Large intestine (tissue), 3 donors: ENCODE measurements at regions not wholly inside any gene's neighbourhood (a gene's known extent, or its start where the extent isn't known, plus 50 kb on each side); places are given as distances from the start of the nearest gene placed in this dataset.

Source experiments
- DNase-seq, 2 donors: peaks; one replicate each; pipeline versions ENCODE4 v3.0.0 to v3.0.0-alpha.2; 2013
- H3K27ac ChIP-seq: one replicate; pipeline ENCODE4 v1.5.1; 2013; ENCODE audit warnings: low read length
- H3K27me3 ChIP-seq: 2 replicates; pipeline ENCODE4 v1.6.1; 2013; ENCODE audit warnings: low read length; ENCODE audit not compliant: control insufficient read depth, insufficient read depth
- H3K36me3 ChIP-seq: 2 replicates; pipeline ENCODE4 v1.6.1; 2013; ENCODE audit warnings: low read length; ENCODE audit not compliant: control insufficient read depth, insufficient read depth
- H3K4me1 ChIP-seq: one replicate; pipeline ENCODE4 v1.6.1; 2013; ENCODE audit warnings: low read length; ENCODE audit not compliant: control insufficient read depth, insufficient read depth
- H3K4me3 ChIP-seq: one replicate; pipeline ENCODE4 v1.5.1; 2013; ENCODE audit warnings: low read length
- H3K9me3 ChIP-seq: one replicate; pipeline ENCODE4 v1.6.1; 2013; ENCODE audit warnings: mild to moderate bottlenecking, low read depth, low read length, moderate library complexity; ENCODE audit not compliant: control insufficient read depth
- WGBS: methylation state at CpG from one replicate; pipeline ENCODE4 v1.1.5; 2013; ENCODE audit warnings: low lambda C conversion rate; ENCODE audit not compliant: insufficient coverage; 5-methylcytosine and 5-hydroxymethylcytosine counted together

DNA sequence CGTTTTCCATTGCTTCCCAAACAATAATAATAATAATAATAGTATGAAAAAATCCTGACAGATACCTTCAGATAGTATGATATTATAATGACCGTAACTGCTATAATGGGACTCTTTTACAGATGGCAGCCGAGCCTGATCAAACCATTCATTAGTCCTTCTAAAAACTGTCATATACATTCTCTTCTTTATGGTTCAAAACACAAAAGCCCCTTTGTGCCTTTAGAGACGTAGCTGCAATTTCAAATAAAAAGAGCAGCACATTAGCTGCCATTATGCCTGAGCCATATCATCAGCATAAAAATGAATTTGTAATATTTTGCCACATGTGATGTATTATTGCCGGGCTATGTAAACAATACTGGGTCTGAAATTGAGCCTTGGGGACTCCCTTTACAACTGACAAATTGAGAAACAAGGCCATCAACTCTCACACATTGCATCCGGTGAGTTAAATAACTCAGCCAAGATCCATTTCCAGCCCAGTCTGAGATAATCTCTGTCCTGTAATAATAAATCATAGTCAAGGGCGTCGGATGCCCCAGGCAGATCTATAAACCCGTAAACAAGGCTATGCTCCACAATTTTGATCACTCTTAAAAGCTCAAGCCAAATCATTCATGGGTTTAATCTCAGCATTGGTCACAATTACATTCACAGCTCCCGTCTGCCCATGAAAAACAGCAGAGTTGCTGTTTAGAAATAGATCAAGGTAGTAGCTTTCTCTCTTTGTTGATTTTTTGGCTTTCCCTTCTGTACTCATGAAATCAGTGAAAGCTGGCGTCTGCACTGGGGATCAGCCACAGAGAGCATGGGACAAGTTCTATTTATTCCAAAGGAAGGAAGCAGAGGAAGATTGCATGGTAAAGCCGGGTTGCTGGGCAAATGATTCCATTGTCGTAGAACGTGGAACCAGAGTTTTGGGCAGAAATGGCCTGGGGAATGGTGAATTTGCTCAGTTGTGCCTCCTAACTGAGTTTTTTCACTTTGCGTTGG lies 150.1 kb upstream of the BMPER start:
- H3K36me3 ChIP-seq, result no peaks in the 10 kb centered on the region
- H3K27ac ChIP-seq, result no peak overlapping the region
- no peaks in the 10 kb centered on the region for H3K27me3 ChIP-seq
- peak in 1 of 2 donors; percentile 17 for DNase-seq
- peaks cover 4% of the 10 kb centered on the region for H3K4me1 ChIP-seq
- no peak overlapping the region for H3K4me3 ChIP-seq
- H3K9me3 ChIP-seq, result no peaks in the 10 kb centered on the region
- WGBS, result 30% methylated on average over 2 of the region's 15 CpGs

DNA sequence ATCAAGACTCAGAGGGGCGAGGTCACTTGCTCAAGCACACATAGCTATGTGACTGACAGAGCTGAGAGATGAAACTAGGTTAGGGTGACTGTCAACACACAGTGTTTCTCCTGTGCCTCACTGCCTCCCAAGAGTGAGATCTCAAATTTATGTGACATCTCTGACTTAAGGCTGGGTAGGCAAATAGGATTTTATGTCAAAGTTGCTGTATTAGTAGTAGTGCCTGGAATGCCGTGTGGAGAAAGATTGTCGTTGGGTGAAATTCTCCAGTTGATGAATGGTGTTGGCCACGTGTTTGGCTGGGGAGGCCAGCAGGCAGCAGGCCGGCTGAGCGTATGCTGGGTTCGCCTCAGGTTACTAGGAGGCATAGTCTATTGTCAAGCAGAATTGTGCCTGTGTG lies 148.3 kb upstream of the BMPER start:
- 100% methylated on average over 1 of the region's 7 CpGs for WGBS

DNA sequence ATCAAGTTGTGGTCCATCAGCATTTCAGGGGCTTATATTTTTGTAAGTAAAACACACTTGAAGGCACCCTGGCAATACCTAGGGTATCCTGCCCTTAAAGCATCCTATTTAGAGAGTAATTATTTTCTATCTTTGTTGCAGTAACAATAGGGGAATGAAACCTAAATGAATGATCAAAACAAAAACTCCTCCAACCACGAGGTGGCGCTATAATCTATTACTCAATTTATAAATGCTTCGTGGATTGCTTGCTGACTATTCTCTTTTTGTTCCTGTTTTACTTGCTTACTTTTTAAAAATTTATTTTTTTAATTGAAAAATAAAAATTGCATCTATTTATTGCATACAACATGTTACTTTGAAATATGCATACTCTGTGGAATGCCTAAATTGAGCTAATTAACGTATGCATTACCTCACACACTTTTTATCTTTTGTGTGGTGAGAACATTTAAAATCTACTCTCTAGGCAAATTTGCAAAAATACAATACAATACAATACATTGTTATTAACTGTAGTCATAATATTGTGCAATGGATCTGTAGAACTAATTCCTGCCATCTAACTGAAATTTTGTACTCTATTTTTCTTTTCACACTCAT lies 147.7 kb upstream of the BMPER start:
- Histone ChIP-seq H3K27me3 (no peaks in the 10 kb centered on the region), H3K36me3 (no peaks in the 10 kb centered on the region), H3K4me3 (no peak overlapping the region), H3K27ac (no peak overlapping the region), H3K9me3 (no peaks in the 10 kb centered on the region), H3K4me1 (no peaks in the 10 kb centered on the region)
- 10% methylated on average over 3 of the region's 4 CpGs for WGBS
- no peak for DNase-seq

More for the DNA sequence above, 148.3 kb upstream of the BMPER start:
- Histone ChIP-seq H3K4me3 (no peak overlapping the region), H3K27ac (no peak overlapping the region), H3K4me1 (no peaks in the 10 kb centered on the region), H3K36me3 (no peaks in the 10 kb centered on the region), H3K9me3 (no peaks in the 10 kb centered on the region), H3K27me3 (no peaks in the 10 kb centered on the region)
- DNase-seq, result no peak

GRCh38 chr7:33760146-33760545 lies 145.2 kb upstream of the BMPER start:
- DNase-seq, result no peak
- Histone ChIP-seq H3K9me3 (no peaks in the 10 kb centered on the region), H3K36me3 (no peaks in the 10 kb centered on the region), H3K27ac (no peak overlapping the region), H3K27me3 (no peaks in the 10 kb centered on the region), H3K4me3 (no peak overlapping the region), H3K4me1 (peaks cover 2% of the 10 kb centered on the region)
- no CpG with 5 or more reads among the region's 3 CpGs for WGBS

- no peaks in the 10 kb centered on the region for H3K27me3 ChIP-seq
- H3K27ac ChIP-seq, result no peak overlapping the region
- H3K4me1 ChIP-seq, result peaks cover 5% of the 10 kb centered on the region
- no peak for DNase-seq
- WGBS, result 17% methylated on average over 1 of the region's 3 CpGs
- no peaks in the 10 kb centered on the region for H3K36me3 ChIP-seq
- no peaks in the 10 kb centered on the region for H3K9me3 ChIP-seq
- H3K4me3 ChIP-seq, result no peak overlapping the region
Observed at GRCh38 chr7:33760834-33761233, 144.5 kb upstream of the BMPER start.

DNA sequence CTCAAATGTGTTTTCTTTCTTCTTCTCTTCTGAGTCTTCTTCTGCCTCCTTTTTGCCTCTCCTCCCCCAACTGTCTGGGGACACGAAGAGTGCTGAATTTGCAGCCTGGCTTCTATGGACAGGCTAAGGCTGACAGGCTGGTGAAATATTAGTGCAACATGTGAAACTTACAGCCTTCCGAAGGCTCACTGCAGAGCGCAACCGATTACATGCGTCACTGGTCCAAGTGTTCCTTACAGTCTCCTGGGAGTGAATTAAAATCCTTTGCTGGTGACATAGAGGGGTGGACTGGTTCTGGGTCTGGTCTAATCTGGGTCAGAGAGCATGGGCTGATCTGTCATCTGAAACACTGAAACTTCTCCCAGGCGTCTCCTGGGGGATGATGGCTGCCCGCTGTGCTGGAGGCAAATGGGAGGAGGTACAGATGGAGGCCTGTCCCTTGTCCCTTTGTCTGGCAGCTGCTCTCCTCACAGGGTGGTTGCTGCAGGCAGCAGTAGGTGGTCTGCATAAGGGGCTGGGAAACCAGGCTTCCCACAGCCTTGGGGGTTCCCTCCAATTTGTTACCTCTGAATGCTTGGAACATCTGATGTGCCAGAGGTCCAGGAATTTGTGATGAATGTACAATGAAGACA lies 143.8 kb upstream of the BMPER start:
- no peak overlapping the region for H3K4me3 ChIP-seq
- WGBS, result no CpG with 5 or more reads among the region's 7 CpGs

GRCh38 chr7:33762151-33762910 lies 143.0 kb upstream of the BMPER start:
- Histone ChIP-seq H3K9me3 (no peaks in the 10 kb centered on the region), H3K27me3 (no peaks in the 10 kb centered on the region), H3K36me3 (no peaks in the 10 kb centered on the region), H3K4me1 (peaks cover 5% of the 10 kb centered on the region), H3K27ac (no peak overlapping the region), H3K4me3 (no peak overlapping the region)
- WGBS, result 100% methylated on average over 2 of the region's 6 CpGs
- no peak for DNase-seq

More for the DNA sequence above, 143.8 kb upstream of the BMPER start:
- Histone ChIP-seq H3K27me3 (no peaks in the 10 kb centered on the region), H3K4me1 (peaks cover 5% of the 10 kb centered on the region), H3K27ac (no peak overlapping the region), H3K36me3 (no peaks in the 10 kb centered on the region), H3K9me3 (no peaks in the 10 kb centered on the region)
- DNase-seq, result no peak

DNA sequence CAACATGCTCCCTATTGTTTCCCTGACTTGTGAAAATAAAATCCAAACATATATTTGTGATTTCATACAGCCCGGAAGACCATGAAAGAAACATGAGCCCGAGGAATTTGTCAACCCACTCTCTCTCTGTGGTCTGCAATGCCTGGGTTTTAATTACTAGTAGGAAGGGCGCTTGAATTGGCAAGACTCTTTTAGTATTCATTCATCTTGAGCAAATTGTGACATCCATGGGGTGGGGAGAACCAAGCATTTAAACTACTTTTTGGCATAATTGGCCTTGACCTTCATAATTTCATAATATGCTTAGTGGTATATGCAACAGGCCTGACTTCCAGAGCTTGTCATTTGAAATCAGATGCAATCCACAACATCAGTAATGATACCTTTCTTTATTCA lies 142.4 kb upstream of the BMPER start:
- no peak overlapping the region for H3K27ac ChIP-seq
- no CpG with 5 or more reads among the region's 3 CpGs for WGBS
- no peaks in the 10 kb centered on the region for H3K27me3 ChIP-seq
- H3K4me3 ChIP-seq, result no peak overlapping the region
- no peak for DNase-seq
- H3K36me3 ChIP-seq, result no peaks in the 10 kb centered on the region
- no peaks in the 10 kb centered on the region for H3K9me3 ChIP-seq
- peaks cover 5% of the 10 kb centered on the region for H3K4me1 ChIP-seq

GRCh38 chr7:33764752-33765451 lies 140.4 kb upstream of the BMPER start:
- Histone ChIP-seq H3K27ac (no peak overlapping the region), H3K27me3 (no peaks in the 10 kb centered on the region), H3K9me3 (no peaks in the 10 kb centered on the region), H3K4me3 (no peak overlapping the region), H3K36me3 (no peaks in the 10 kb centered on the region), H3K4me1 (peaks cover 5% of the 10 kb centered on the region)
- DNase-seq, result peak; percentile 26 to 78
- 20% methylated on average over 3 of the region's 7 CpGs for WGBS
